ENCODE measurements at regions not wholly inside any gene's neighbourhood (a gene's known extent, or its start where the extent isn't known, plus 50 kb on each side); places are given as distances from the start of the nearest gene placed in this dataset.

- H3K4me3 ChIP-seq (ENCODE audit: low read depth, low read length): no peak overlapping the region
- no peak for TF ChIP-seq CTCF (conservative IDR thresholded peaks at IDR 0.05; ENCODE audit: low read depth, low read length)
- DNase-seq (ENCODE audit: low read depth): no peak
These were observed 175.4 kb upstream of the PELI2 start for GRCh38 chr14:55942826-55943225.

GRCh38 chr14:55944757-55945156 lies 173.5 kb upstream of the PELI2 start:
- H3K4me3 ChIP-seq (ENCODE audit: low read depth, low read length): no peak overlapping the region
- no peak for DNase-seq (ENCODE audit: low read depth)
- no peak for TF ChIP-seq CTCF (conservative IDR thresholded peaks at IDR 0.05; ENCODE audit: low read depth, low read length)

GRCh38 chr14:55946231-55946630 lies 172.0 kb upstream of the PELI2 start:
- H3K4me3 ChIP-seq (ENCODE audit: low read depth, low read length): no peak overlapping the region
- no peak for DNase-seq (ENCODE audit: low read depth)
- TF ChIP-seq CTCF (conservative IDR thresholded peaks at IDR 0.05; ENCODE audit: low read depth, low read length): no peak

GRCh38 chr14:55948399-55948798 lies 169.8 kb upstream of the PELI2 start:
- H3K4me3 ChIP-seq (ENCODE audit: low read depth, low read length): no peak overlapping the region
- TF ChIP-seq CTCF (conservative IDR thresholded peaks at IDR 0.05; ENCODE audit: low read depth, low read length): no peak
- DNase-seq (ENCODE audit: low read depth): no peak

GRCh38 chr14:55949708-55950107 lies 168.5 kb upstream of the PELI2 start:
- no peak for DNase-seq (ENCODE audit: low read depth)
- no peak for TF ChIP-seq CTCF (conservative IDR thresholded peaks at IDR 0.05; ENCODE audit: low read depth, low read length)
- H3K4me3 ChIP-seq (ENCODE audit: low read depth, low read length): no peak overlapping the region

- H3K4me3 ChIP-seq (ENCODE audit: low read depth, low read length): no peak overlapping the region
- no peak for DNase-seq (ENCODE audit: low read depth)
- no peak for TF ChIP-seq CTCF (conservative IDR thresholded peaks at IDR 0.05; ENCODE audit: low read depth, low read length)
These were observed 168.1 kb upstream of the PELI2 start for GRCh38 chr14:55950135-55950534.

- no peak for TF ChIP-seq CTCF (conservative IDR thresholded peaks at IDR 0.05; ENCODE audit: low read depth, low read length)
- no peak for DNase-seq (ENCODE audit: low read depth)
These were observed 166.6 kb upstream of the PELI2 start for GRCh38 chr14:55951341-55952206.

More at GRCh38 chr14:55951341-55952206, 166.6 kb upstream of the PELI2 start:
- H3K4me3 ChIP-seq (ENCODE audit: low read depth, low read length): no peak overlapping the region

Data from epithelial cell of proximal tubule (primary cell).